T47D (cell line): ENCODE measurements at regions not wholly inside any gene's neighbourhood (a gene's known extent, or its start where the extent isn't known, plus 50 kb on each side); places are given as distances from the start of the nearest gene placed in this dataset.
"Not testable (repeated sequence)": the region's sequence is repeated elsewhere in the genome, so short reads cannot be mapped to it uniquely, and the experiment has no call there.

Source experiments
- DNase-seq, 2 experiments: peaks; one replicate each; pipeline versions ENCODE4 v3.0.0 to v3.0.0-alpha.2; 2011 to 2012; ENCODE audit warnings: low read depth in 1 of 2, low spot score in 1 of 2
- JUND ChIP-seq: IDR thresholded peaks from 2 replicates; pipeline ENCODE4 v1.6.1; 2012; ENCODE audit warnings: low read depth
- in situ Hi-C: cut with HindIII; loops from 2 replicates; pipeline ENCODE4 v1.10.0; 2016; ENCODE audit warnings: low sequenced_read_pairs, low pct_unique_long_range_greater_than_20kb

GRCh38 chr10:90028312-90028711 lies 326.9 kb downstream of the KIF20B start:
- DNase-seq: no peak
- TF ChIP-seq JUND: no peak
- in situ Hi-C loops: no loop called here

GRCh38 chr10:90031776-90032175 lies 330.4 kb downstream of the KIF20B start:
- in situ Hi-C loops: no loop called here
- no peak for TF ChIP-seq JUND
- DNase-seq: no peak

DNA sequence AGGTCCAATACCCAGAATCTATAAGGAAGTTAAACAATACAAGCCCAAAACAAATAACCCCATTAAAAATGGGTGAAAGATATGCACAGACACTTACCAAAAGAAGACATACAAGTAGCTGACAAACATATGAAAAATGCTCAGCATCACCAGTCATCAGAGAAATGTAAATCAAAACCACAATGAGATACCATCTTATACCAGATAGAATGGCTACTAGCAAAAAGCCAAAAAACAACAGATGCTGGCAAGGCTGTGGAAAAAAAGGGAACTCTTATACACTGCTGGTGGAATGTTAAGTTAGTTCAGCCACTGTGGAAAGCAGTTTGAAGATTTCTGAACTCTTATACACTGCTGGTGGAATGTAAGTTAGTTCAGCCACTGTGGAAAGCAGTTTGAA lies 331.1 kb downstream of the KIF20B start:
- in situ Hi-C loops: no loop called here
- no peak for TF ChIP-seq JUND
- no peak for DNase-seq

DNA sequence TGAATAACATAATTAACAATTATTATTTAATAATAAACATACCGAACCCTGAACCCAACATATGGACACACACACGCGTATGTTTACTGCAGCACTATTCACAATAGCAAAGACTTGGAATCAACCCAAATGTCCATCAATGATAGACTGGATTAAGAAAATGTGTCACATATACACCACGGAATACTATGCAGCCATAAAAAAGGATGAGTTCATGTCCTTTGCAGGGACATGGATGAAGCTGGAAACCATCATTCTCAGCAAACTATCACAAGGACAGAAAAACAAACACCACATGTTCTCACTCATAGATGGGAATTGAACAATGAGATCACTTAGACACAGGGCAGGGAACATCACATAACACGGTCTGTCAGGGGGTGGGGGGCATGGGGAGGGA lies 333.5 kb downstream of the KIF20B start:
- in situ Hi-C loops, DNase-seq: not testable (repeated sequence)

- DNase-seq: no peak
- in situ Hi-C loops: no loop called here
- TF ChIP-seq JUND: no peak
Measured at GRCh38 chr10:90041585-90041984, 340.2 kb downstream of the KIF20B start.

GRCh38 chr10:90042075-90042474 lies 340.7 kb downstream of the KIF20B start:
- no peak for DNase-seq
- in situ Hi-C loops: no loop called here
- no peak for TF ChIP-seq JUND

- TF ChIP-seq JUND: no peak
- in situ Hi-C loops: no loop called here
- DNase-seq: no peak
Measured at GRCh38 chr10:90047243-90047729, 345.9 kb downstream of the KIF20B start.

DNA sequence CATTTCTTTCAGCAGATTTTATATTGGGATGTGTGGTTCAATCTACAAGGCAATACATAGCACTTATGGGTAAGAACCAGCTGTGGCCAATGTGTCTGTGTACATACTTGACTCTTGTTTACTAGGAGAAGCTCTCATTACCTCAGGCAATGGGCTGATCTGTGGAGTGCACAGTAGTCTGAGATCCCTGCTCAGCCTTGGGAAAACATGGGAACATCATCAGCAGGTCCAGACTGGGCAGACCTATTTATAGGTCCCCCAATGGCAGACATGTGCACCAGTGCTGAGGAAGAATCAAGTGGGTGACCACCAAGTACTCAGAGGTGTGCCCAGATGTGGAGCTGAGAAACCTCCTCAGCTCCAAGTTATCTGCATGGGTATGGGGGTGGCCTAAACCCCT lies 349.7 kb downstream of the KIF20B start:
- in situ Hi-C loops: no loop called here
- DNase-seq: no peak
- no peak for TF ChIP-seq JUND

DNA sequence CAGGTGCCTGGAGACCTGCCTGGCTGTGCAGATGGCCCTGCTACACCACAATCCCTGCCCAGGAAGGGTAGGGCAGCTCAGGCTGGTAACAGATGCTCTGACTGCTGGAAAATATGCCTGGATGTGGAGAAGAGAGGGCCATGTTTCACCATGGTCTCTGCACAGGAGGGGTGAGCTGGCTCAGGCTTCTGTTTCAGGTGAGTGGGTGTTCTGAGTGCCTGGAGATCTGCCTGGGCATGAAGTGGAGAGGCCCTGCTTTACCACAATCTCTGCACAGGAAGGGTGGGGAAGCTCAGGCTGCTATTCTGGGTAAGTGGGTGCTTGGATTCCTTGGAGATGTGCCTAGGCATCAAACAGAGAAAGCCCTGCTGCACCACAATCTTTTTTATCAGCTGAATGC lies 350.1 kb downstream of the KIF20B start:
- in situ Hi-C loops: no loop called here
- no peak for TF ChIP-seq JUND
- DNase-seq: no peak

DNA sequence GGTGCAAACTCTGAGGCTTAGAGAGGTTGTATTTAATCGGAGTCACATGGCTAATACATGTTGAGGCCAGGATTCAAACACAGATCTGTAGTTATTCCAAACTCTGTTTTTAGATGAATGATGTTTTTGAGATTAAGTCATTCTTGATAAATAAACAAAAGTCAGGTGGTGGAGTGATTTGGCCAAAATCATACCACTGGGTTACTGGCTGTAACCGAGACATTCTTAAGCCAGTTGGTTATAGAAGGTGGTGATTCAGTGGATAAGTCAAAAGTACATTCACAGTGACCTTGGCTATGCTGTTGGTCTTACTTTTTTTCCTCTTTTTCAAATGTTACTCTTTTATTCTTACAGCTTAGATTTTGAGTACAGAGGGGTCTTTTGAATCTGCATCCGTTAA lies 361.4 kb downstream of the KIF20B start:
- TF ChIP-seq JUND: no peak
- no peak for DNase-seq
- in situ Hi-C loops: no loop called here

- in situ Hi-C loops: no loop called here
- TF ChIP-seq JUND: no peak
Measured at GRCh38 chr10:90064295-90064694, 362.9 kb downstream of the KIF20B start.

DNA sequence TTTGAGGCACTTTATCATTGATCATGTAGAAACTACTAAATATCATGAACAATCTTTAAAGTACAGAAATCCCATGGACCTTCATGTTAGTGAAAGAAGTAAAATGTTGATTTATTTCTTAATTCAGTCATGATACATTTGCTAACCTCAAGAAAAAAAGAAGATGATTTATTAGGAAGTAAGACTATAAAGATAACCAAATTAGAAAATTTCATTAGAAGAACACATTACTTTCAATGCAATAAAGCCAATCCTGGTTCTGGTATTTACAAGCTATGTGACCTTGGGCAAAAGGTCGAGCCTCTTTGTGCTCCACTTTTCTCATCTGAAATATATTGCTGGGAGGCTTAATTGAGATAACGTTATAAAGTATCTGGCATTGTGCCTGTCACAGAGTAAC lies 365.0 kb downstream of the KIF20B start:
- in situ Hi-C loops: no loop called here
- no peak for DNase-seq
- no peak for TF ChIP-seq JUND

More at GRCh38 chr10:90064295-90064694, 362.9 kb downstream of the KIF20B start:
- no peak for DNase-seq

DNA sequence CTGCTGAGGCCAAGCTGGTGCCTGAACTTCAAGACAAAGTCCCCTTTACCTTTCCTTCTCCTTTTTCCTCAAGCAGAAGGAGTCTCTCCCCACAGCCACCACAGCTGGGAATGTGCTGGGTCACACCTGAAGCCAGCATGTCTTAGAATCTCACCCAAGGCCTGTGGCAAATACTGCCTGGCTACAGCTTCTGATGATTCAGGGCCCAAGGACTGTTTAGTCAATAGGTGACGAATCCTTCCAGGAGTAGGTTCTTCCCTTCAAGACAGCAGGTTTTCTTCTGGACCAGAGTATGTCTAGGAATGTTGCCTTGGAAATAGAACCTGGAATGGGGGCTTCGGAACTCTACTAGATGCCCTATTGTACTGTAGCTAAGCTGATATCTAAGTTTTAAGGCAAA lies 374.6 kb downstream of the KIF20B start:
- TF ChIP-seq JUND: no peak
- in situ Hi-C loops: no loop called here

DNA sequence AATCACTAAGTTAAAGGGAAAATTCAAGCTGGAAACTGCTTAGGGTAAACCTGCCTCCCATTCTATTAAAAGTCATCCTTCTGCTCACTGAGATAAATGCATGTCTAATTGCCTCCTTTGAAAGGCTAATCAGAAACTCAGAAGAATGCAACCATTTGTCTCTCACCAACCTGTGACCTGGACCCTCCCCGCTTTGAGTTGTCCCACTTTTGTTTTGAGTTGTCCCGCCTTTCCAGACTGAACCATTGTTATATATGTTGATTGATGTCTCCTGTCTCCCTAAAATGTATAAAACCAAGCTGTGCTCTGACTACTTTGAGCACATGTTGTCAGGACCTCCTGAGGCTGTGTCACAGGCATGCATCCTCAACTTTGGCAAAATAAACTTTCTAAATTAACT lies 378.4 kb downstream of the KIF20B start:
- DNase-seq: no peak
- no peak for TF ChIP-seq JUND
- in situ Hi-C loops: no loop called here

More for the DNA sequence above, 374.6 kb downstream of the KIF20B start:
- DNase-seq: no peak

DNA sequence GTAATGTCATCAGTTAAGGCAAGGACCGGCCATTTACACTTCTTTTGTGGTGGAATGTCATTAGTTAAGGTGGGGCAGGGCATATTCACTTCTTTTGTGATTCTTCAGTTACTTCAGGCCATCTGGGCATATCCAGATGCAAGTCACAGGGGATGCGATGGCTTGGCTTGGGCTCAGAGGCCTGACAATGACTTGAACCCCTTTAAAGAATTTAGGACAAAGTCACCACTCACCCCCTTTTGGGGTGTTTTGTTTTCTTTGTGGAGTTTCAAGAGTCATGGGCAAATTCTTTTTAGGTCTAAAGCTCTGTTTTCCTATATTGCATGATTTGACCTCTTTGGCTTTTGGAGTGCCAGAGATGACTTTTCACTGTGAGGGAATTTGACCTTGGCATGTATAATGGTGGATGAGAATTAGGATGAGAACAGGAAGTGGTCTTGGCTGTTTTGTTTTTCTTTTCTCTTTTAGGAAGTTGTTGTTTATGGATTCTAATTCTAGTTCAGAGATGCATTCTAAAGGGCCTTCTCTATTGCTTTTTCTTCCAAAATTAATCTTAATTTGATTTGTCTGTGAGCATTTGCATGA lies 385.3 kb downstream of the KIF20B start:
- DNase-seq, in situ Hi-C loops: not testable (repeated sequence)
